GM21723 (cell line): ENCODE measurements at regions not wholly inside any gene's neighbourhood (a gene's known extent, or its start where the extent isn't known, plus 50 kb on each side); places are given as distances from the start of the nearest gene placed in this dataset.
A peak's percentile ranks its signal among the peaks of the same experiment; 100 is the strongest.

Experiments
- ATAC-seq: cut with Tn5 transposase; IDR thresholded peaks from one replicate; pipeline ENCODE4 v1.9.1; 2021; ENCODE audit warnings: mild to moderate bottlenecking, moderate library complexity; ENCODE audit not compliant: unreplicated experiment

- no peak for ATAC-seq
These were observed 97.0 kb downstream of the MACIR start for GRCh38 chr5:103355579-103355978.

GRCh38 chr5:103354446-103354845 lies 95.9 kb downstream of the MACIR start:
- ATAC-seq, result no peak

DNA sequence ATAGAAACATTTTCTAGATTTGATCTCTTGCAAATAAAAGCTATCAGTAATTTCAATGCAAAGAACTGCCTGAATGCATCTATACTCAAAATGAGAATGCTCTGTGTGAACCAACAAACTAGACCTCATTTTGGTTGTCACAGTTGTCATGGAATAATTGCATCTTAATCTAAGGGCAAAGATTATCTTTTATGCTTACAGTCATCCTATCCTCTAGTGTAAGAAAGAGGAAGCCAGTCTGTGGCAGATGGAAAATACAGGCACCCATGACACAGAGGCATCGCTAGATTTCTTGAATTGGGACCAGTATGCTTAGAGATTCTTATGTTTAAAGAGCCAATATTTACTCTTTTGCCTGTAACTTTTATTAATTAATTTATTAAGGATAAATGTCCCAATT lies 95.0 kb downstream of the MACIR start:
- no peak for ATAC-seq

GRCh38 chr5:103347716-103348423 lies 89.3 kb downstream of the MACIR start:
- ATAC-seq, result no peak

DNA sequence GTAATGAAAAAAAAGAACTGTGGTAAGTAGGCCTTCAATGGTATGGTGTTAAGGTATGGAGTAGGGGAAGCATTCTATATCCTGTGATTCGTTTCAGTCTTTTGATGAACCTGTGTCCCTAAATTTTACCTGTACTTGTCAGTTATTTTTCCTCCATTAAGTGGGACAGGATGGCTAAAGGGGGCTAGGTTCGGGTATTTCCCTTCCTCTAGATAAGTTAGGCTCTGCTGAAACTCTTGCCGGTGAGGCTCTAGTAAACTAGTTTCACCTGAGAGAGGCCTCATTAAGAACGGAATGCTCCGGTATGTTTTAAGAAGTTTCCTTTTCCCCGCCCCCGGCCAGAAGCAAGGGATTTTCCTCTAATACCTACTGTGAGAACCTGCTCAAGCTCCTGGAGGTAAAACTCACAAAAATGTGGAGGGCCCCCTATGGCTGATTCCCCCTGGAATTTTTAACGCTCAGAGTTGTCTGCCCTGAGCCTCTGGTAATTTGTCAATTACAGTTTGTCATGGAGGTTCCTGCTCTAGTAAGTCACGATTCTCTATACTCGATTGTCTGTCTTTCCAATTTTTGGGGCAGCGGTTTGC lies 87.7 kb downstream of the MACIR start:
- ATAC-seq, result no peak

- ATAC-seq, result no peak
These were observed 86.9 kb downstream of the MACIR start for GRCh38 chr5:103345461-103345860.

DNA sequence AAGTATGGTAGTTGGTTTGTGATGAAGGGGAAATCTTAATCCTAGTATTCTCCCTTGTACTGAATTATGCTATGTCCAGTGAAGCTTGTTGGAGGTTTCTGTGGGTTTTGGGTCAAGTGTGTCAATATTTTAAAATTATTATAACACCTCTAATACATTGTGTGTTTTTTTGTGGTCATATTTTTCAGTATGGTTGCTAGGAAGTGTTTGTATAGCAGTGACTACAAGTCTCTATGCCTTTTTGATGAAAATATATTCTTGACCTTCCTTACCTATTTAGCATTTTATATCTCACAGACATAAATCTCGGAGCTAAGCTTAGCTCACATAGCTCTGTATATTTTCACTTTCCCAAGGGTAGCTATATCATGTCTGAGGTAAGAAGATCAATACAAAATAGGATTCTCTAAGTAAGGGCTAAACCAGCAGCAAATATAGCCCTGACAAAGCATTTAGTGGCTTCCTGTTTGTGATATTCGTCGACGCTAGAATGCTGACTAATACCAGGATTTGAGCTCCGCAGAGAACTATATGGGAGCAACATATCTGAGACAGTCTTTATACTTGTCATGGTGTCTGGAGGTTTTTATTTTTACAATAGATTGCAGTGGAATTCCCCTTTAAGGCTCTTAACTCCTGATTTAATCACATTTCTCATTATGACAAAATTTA lies 82.3 kb downstream of the MACIR start:
- ATAC-seq, result peak; percentile 100

GRCh38 chr5:103340132-103340531 lies 81.6 kb downstream of the MACIR start:
- ATAC-seq, result no peak

- ATAC-seq, result no peak
These were observed 78.4 kb downstream of the MACIR start for GRCh38 chr5:103336941-103337340.

GRCh38 chr5:103333376-103333775 lies 74.8 kb downstream of the MACIR start:
- ATAC-seq, result no peak

DNA sequence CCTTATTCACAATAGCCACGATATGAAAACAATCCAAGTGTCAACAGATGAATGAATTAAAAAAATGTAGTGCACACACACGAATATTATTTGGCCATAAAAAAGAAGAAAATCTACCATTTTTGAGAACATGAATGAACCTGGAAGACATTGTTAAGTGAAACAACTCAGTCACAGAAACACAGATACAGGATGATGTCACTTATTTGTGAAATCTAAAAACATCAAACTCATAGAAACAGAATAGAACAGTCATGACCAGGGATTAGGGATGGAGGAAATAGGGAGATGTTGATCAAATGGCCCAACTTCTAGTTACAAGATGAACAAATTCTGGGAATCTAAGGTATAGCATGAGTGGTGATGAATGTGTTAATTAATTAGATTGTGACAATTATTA lies 72.3 kb downstream of the MACIR start:
- no peak for ATAC-seq
